ENCODE measurements at regions not wholly inside any gene's neighbourhood (a gene's known extent, or its start where the extent isn't known, plus 50 kb on each side); places are given as distances from the start of the nearest gene placed in this dataset.

DNA sequence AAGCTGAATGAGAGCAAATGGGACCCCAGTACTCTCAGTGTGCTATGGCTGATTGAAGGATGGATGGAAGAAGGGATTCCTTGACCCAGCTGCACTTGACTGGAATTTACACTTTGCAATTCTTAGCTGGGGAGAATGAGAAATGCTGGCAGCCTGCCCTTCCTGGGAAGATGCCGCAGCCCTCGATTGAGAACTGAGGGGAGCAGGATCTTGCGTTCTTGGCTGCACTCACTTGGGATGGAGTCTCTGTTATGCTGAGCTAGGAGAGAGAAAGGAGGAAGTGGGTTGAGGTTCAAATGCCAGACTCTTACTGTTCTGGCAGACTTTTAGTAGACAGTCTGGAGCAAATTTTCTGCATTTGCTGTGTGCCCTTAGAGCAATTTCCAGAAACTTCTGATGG is 221.2 kb downstream of the FNDC1 start:
- Mint-ChIP-seq H3K27ac (peak overlapping the region in 2 of 3 experiments; percentile 11 to 50), H3K4me3 (no peak overlapping the region), H3K9me3 (peaks cover 6% of the 10 kb centered on the region), H3K36me3 (ENCODE audit: low read depth) (no peaks in the 10 kb centered on the region), H3K4me1 (peaks cover 23% of the 10 kb centered on the region), H3K27me3 (ENCODE audit: low read depth) (peaks cover 7% of the 10 kb centered on the region)
- TF ChIP-seq, protein P1, sequence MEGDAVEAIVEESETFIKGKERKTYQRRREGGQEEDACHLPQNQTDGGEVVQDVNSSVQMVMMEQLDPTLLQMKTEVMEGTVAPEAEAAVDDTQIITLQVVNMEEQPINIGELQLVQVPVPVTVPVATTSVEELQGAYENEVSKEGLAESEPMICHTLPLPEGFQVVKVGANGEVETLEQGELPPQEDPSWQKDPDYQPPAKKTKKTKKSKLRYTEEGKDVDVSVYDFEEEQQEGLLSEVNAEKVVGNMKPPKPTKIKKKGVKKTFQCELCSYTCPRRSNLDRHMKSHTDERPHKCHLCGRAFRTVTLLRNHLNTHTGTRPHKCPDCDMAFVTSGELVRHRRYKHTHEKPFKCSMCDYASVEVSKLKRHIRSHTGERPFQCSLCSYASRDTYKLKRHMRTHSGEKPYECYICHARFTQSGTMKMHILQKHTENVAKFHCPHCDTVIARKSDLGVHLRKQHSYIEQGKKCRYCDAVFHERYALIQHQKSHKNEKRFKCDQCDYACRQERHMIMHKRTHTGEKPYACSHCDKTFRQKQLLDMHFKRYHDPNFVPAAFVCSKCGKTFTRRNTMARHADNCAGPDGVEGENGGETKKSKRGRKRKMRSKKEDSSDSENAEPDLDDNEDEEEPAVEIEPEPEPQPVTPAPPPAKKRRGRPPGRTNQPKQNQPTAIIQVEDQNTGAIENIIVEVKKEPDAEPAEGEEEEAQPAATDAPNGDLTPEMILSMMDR (IDR thresholded peaks at IDR 0.05; ENCODE audit: unreplicated experiment in 3 of 3), result no peak

GRCh38 chr6:159389695-159390094 is 220.5 kb downstream of the FNDC1 start:
- Mint-ChIP-seq H3K9me3 (peaks cover 6% of the 10 kb centered on the region), H3K27ac (no peak overlapping the region), H3K27me3 (ENCODE audit: low read depth) (peaks cover 3% of the 10 kb centered on the region), H3K36me3 (ENCODE audit: low read depth) (no peaks in the 10 kb centered on the region), H3K4me3 (no peak overlapping the region), H3K4me1 (peaks cover 16% of the 10 kb centered on the region)
- TF ChIP-seq, protein P1 (IDR thresholded peaks at IDR 0.05; ENCODE audit: unreplicated experiment in 3 of 3), result no peak

- Mint-ChIP-seq H3K4me1 (peaks cover 35% of the 10 kb centered on the region), H3K27ac (no peak overlapping the region), H3K9me3 (peaks cover 6% of the 10 kb centered on the region), H3K36me3 (ENCODE audit: low read depth) (no peaks in the 10 kb centered on the region), H3K27me3 (ENCODE audit: low read depth) (peaks cover 7% of the 10 kb centered on the region), H3K4me3 (no peak overlapping the region)
- TF ChIP-seq, protein P1 (IDR thresholded peaks at IDR 0.05; ENCODE audit: unreplicated experiment in 3 of 3), result no peak
Observed at GRCh38 chr6:159380114-159380513, 210.9 kb downstream of the FNDC1 start.

DNA sequence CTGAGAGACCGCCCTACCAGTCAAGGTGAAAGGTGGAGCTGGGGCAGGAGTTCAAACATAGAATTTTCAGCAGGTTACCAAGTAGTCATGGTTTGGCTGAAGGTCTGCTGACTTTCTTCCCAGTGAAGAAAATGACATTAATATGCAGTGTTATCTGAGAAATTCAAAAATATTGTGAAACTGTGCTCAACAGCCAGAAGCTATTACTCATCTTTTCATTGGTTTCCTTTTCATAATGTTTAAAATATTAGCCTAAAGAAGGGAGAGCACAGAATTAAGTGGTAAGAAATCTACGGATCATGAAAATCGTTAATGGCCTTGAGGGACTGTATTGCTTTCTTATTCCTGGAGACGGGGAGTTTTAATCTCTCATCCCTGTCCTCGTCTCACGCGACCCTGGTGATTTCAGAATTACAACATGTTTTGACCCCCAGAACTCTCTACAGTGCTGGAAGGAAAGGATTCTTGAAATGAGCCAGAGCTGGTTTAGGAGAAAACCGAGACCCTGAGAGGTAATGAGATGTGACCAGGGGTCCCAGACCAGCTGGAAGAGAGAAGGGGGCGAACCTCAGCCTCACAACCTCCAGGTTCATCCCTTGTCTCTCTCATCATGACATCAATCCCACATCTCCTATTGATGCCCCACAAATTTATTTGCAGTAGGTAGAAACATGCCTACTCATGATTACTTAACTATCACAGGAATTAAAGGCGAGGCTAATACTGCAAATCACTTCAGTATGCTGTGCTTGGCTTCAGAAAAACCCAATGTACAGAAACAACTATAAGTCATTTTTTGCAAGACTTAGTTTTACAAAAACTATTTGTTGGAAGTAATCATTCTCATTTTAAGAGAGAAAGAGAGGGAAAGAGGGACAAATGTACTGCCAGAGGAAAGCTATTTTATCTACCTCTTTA is 209.5 kb downstream of the FNDC1 start:
- H3K27ac Mint-ChIP-seq, result peak overlapping the region in 2 of 3 experiments; percentile 72 to 74
- H3K4me1 Mint-ChIP-seq, result peaks cover 35% of the 10 kb centered on the region
- peaks cover 10% of the 10 kb centered on the region for H3K27me3 Mint-ChIP-seq (ENCODE audit: low read depth)
- no peak overlapping the region for H3K4me3 Mint-ChIP-seq
- TF ChIP-seq, protein P1 (IDR thresholded peaks at IDR 0.05; ENCODE audit: unreplicated experiment in 3 of 3), result no peak
- no peaks in the 10 kb centered on the region for H3K36me3 Mint-ChIP-seq (ENCODE audit: low read depth)
- peaks cover 8% of the 10 kb centered on the region for H3K9me3 Mint-ChIP-seq

- Mint-ChIP-seq H3K27ac (peak overlapping the region in 2 of 3 experiments; percentile 82 to 92), H3K27me3 (ENCODE audit: low read depth) (peaks cover 4% of the 10 kb centered on the region), H3K9me3 (peaks cover 19% of the 10 kb centered on the region), H3K4me1 (peaks cover 35% of the 10 kb centered on the region), H3K4me3 (peak overlapping the region in 1 of 3 experiments; percentile 13), H3K36me3 (ENCODE audit: low read depth) (no peaks in the 10 kb centered on the region)
- TF ChIP-seq, protein P1 (IDR thresholded peaks at IDR 0.05; ENCODE audit: unreplicated experiment in 3 of 3), result no peak
Observed at GRCh38 chr6:159376516-159377158, 207.4 kb downstream of the FNDC1 start.
